ENCODE measurements at regions not wholly inside any gene's neighbourhood (a gene's known extent, or its start where the extent isn't known, plus 50 kb on each side); places are given as distances from the start of the nearest gene placed in this dataset.

- peak; percentile 66 for TF ChIP-seq REST (IDR thresholded peaks at IDR 0.05; ENCODE audit: low read depth)
- no peak for TF ChIP-seq ATF3 (IDR thresholded peaks at IDR 0.05)
- no peak for TF ChIP-seq EZH2 (IDR thresholded peaks at IDR 0.05)
- no peak for TF ChIP-seq CTCF (IDR thresholded peaks at IDR 0.05 in 2 of 3, conservative IDR thresholded peaks at IDR 0.05 in 1 of 3; ENCODE audit: borderline replicate concordance in 1 of 3, insufficient read depth in 1 of 3, low read depth in 2 of 3, low read length in 2 of 3)
- no peak for TF ChIP-seq YY1 (IDR thresholded peaks at IDR 0.05; ENCODE audit: extremely low read depth, insufficient replicate concordance, low read depth, low read length)
- no peak for TF ChIP-seq POLR2A (IDR thresholded peaks at IDR 0.05; ENCODE audit: borderline replicate concordance, extremely low read depth, insufficient read depth, insufficient read length)
- no peak for TF ChIP-seq SRF (IDR thresholded peaks at IDR 0.05; ENCODE audit: low read depth)
- TF ChIP-seq SP1 (IDR thresholded peaks at IDR 0.05; ENCODE audit: low read depth): no peak
- no peak for TF ChIP-seq POLR2AphosphoS5 (IDR thresholded peaks at IDR 0.05; ENCODE audit: low read depth, low read length)
- TF ChIP-seq MAX (IDR thresholded peaks at IDR 0.05): no peak
Measured at GRCh38 chr1:29949676-29950075, 713.4 kb downstream of the PTPRU start.

Measured in HCT116 (cell line).